ENCODE measurements at regions not wholly inside any gene's neighbourhood (a gene's known extent, or its start where the extent isn't known, plus 50 kb on each side); places are given as distances from the start of the nearest gene placed in this dataset.

GRCh38 chr13:73741111-73741510, 393.1 kb downstream of the KLF12 start:
- no peak for TF ChIP-seq CTCF (tag by site-specific recombination; IDR thresholded peaks at IDR 0.05)
- TF ChIP-seq ZNF324 (tag by site-specific recombination; IDR thresholded peaks at IDR 0.05) = no peak
- no peak for TF ChIP-seq ZNF398 (tag by site-specific recombination; IDR thresholded peaks at IDR 0.05)
- TF ChIP-seq ZNF112 (tag by site-specific recombination; IDR thresholded peaks at IDR 0.05) = no peak

Data from HEK293 (cell line).